ENCODE measurements at regions not wholly inside any gene's neighbourhood (a gene's known extent, or its start where the extent isn't known, plus 50 kb on each side); places are given as distances from the start of the nearest gene placed in this dataset.
"Not testable (repeated sequence)": the region's sequence is repeated elsewhere in the genome, so short reads cannot be mapped to it uniquely, and the experiment has no call there.

GRCh38 chr2:201946746-201947145 is 86.9 kb upstream of the FZD7 start:
- DNase-seq = not testable (repeated sequence)

- DNase-seq = no peak
Observed at GRCh38 chr2:201947287-201947686, 86.4 kb upstream of the FZD7 start.

GRCh38 chr2:201949181-201949926 is 84.3 kb upstream of the FZD7 start:
- no peak for DNase-seq

- no peak for DNase-seq
Observed at GRCh38 chr2:201949927-201950246, 83.8 kb upstream of the FZD7 start.

GRCh38 chr2:201950606-201951005 is 83.0 kb upstream of the FZD7 start:
- no peak for DNase-seq

- DNase-seq = no peak
Observed at GRCh38 chr2:201952187-201952586, 81.5 kb upstream of the FZD7 start.

GRCh38 chr2:201953396-201953795 is 80.3 kb upstream of the FZD7 start:
- no peak for DNase-seq

- no peak for DNase-seq
Observed at GRCh38 chr2:201953880-201954279, 79.8 kb upstream of the FZD7 start.

- no peak for DNase-seq
Observed at GRCh38 chr2:201955231-201955630, 78.4 kb upstream of the FZD7 start.

- DNase-seq = no peak
Observed at GRCh38 chr2:201955702-201956141, 77.9 kb upstream of the FZD7 start.

GRCh38 chr2:201956361-201956760 is 77.3 kb upstream of the FZD7 start:
- no peak for DNase-seq

GRCh38 chr2:201957091-201957490 is 76.6 kb upstream of the FZD7 start:
- DNase-seq = no peak

GRCh38 chr2:201959198-201959597 is 74.5 kb upstream of the FZD7 start:
- DNase-seq = no peak

- no peak for DNase-seq
Observed at GRCh38 chr2:201959626-201960025, 74.0 kb upstream of the FZD7 start.

- no peak for DNase-seq
Observed at GRCh38 chr2:201960305-201960704, 73.3 kb upstream of the FZD7 start.

- no peak for DNase-seq
Observed at GRCh38 chr2:201961401-201961800, 72.3 kb upstream of the FZD7 start.

GRCh38 chr2:201962774-201963562 is 70.7 kb upstream of the FZD7 start:
- no peak for DNase-seq

- DNase-seq = no peak
Observed at GRCh38 chr2:201964011-201964410, 69.6 kb upstream of the FZD7 start.

- peak in 1 of 2 donors; percentile 9 for DNase-seq
Observed at GRCh38 chr2:201964631-201965206, 68.9 kb upstream of the FZD7 start.

GRCh38 chr2:201965550-201965949 is 68.1 kb upstream of the FZD7 start:
- DNase-seq = no peak

- DNase-seq = no peak
Observed at GRCh38 chr2:201966691-201967438, 66.8 kb upstream of the FZD7 start.

GRCh38 chr2:201968050-201968449 is 65.6 kb upstream of the FZD7 start:
- DNase-seq = no peak

- DNase-seq = no peak
Observed at GRCh38 chr2:201968476-201968875, 65.2 kb upstream of the FZD7 start.

All from stimulated activated CD4-positive, alpha-beta T cell treated with anti-CD3 and anti-CD28 coated beads, Interleukin-2, amount 100 ng/mL, for 24 hours (primary cell).